Adrenal gland (tissue), 5 donors: ENCODE measurements at regions not wholly inside any gene's neighbourhood (a gene's known extent, or its start where the extent isn't known, plus 50 kb on each side); places are given as distances from the start of the nearest gene placed in this dataset.
"Not testable (repeated sequence)": the region's sequence is repeated elsewhere in the genome, so short reads cannot be mapped to it uniquely, and the experiment has no call there.

Experiments
- POLR2A ChIP-seq, 2 donors: fragments of 450-650 bp; IDR thresholded peaks; one replicate each; pipeline ENCODE4 v1.6.1; 2017; ENCODE audit warnings: antibody characterized with exemption in 2 of 2, mild to moderate bottlenecking in 2 of 2, moderate library complexity in 1 of 2
- TF ChIP-seq, protein P1 (sequence below), 6 experiments: fragments of 450-650 bp in 4 of 6; fragments of 200-600 bp in 2 of 6; sonication (generic) in 1 of 6; IDR thresholded peaks; 1 replicate in 5 of 6; 2 replicates in 1 of 6; pipeline versions ENCODE4 v1.5.1 to v1.8.0; 2016 to 2021; ENCODE audit warnings: antibody characterized with exemption in 6 of 6, mild to moderate bottlenecking in 2 of 6, moderate library complexity in 1 of 6
- donor health status: DM: no; HTN: no; CAD: no.

DNA sequence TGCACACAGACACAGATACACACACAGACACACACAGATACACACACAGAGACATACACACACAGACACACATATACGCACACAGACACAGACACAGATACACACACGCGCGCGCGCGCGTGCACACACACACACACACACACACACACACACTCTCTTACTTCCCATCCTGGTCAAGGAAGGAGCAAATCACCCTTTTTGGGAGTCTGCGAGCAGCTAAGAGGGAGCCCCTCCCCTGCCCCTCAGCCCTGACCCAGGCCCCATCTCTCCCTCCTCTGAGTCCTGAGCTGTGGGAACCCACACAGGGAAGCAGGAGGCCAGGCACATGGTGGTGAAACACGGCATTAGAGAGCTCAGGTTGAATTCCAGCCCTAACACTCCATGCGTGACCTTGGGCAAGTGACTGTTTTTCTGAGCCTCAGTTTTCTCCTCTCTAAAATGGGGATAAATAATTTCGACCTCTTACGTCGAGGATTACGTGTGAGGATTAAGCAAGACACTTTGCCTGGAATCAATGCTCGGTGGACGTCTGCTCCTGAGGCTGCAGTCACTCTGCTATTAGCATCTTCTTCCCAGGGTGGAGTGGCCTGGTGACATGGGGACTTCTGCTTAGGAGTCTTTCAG, 191.5 kb downstream of the TBC1D2B start:
- TF ChIP-seq, protein P1, sequence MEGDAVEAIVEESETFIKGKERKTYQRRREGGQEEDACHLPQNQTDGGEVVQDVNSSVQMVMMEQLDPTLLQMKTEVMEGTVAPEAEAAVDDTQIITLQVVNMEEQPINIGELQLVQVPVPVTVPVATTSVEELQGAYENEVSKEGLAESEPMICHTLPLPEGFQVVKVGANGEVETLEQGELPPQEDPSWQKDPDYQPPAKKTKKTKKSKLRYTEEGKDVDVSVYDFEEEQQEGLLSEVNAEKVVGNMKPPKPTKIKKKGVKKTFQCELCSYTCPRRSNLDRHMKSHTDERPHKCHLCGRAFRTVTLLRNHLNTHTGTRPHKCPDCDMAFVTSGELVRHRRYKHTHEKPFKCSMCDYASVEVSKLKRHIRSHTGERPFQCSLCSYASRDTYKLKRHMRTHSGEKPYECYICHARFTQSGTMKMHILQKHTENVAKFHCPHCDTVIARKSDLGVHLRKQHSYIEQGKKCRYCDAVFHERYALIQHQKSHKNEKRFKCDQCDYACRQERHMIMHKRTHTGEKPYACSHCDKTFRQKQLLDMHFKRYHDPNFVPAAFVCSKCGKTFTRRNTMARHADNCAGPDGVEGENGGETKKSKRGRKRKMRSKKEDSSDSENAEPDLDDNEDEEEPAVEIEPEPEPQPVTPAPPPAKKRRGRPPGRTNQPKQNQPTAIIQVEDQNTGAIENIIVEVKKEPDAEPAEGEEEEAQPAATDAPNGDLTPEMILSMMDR (IDR thresholded peaks at IDR 0.05) = not testable (repeated sequence)
- not testable (repeated sequence) for TF ChIP-seq POLR2A (IDR thresholded peaks at IDR 0.05)
